ENCODE measurements at regions not wholly inside any gene's neighbourhood (a gene's known extent, or its start where the extent isn't known, plus 50 kb on each side); places are given as distances from the start of the nearest gene placed in this dataset.

DNA sequence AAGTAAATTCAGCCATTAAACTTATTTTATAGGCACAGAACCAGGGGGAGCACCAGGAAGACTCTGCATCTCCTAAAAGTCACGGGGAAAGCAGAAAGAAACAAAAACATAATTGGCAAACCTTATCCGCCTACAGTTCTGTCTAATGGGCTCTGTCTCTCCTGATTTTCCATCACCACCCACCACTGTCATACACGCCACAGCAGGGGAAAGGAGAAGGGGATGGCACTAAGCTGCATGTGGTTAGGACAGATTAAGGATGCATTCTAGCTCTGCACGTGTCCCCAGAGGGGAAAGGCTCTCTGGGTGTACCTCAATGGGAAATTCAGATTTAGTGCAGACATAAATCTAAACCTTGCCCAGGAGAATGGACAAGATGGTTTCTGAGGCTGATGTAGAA lies 359.8 kb downstream of the TMEM114 start:
- in situ Hi-C loops (cut with HindIII; ENCODE audit: low pct_unique_long_range_greater_than_20kb, low sequenced_read_pairs) = no loop called here
- DNase-seq (ENCODE audit: low read depth in 1 of 2, low spot score in 1 of 2) = no peak
- TF ChIP-seq JUND (IDR thresholded peaks at IDR 0.05; ENCODE audit: low read depth) = no peak

GRCh38 chr16:8229011-8229520 lies 361.2 kb downstream of the TMEM114 start:
- in situ Hi-C loops (cut with HindIII; ENCODE audit: low pct_unique_long_range_greater_than_20kb, low sequenced_read_pairs) = no loop called here
- no peak for DNase-seq (ENCODE audit: low read depth in 1 of 2, low spot score in 1 of 2)
- no peak for TF ChIP-seq JUND (IDR thresholded peaks at IDR 0.05; ENCODE audit: low read depth)

- no peak for DNase-seq (ENCODE audit: low read depth in 1 of 2, low spot score in 1 of 2)
- TF ChIP-seq JUND (IDR thresholded peaks at IDR 0.05; ENCODE audit: low read depth) = no peak
- in situ Hi-C loops (cut with HindIII; ENCODE audit: low pct_unique_long_range_greater_than_20kb, low sequenced_read_pairs) = no loop called here
These were observed 373.1 kb downstream of the TMEM114 start for GRCh38 chr16:8217201-8217600.

DNA sequence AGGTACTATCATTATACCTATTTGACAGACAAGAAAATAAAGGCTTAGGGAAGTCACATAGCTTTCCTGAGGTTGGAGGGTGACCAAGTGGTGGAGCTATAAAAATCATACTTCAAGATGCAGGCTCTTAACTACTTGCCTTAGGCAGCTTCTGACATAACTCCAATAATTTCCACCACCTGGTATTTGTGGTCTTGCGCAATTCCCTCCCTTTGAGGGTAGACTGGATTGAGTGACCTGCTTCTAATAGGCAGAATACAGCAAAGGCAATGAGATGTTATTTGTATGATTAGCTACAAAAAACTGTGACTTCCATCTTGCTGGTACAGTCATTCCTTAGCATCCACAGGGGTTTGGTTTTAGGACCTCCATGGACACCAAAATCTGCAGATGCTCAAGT lies 385.5 kb downstream of the TMEM114 start:
- in situ Hi-C loops (cut with HindIII; ENCODE audit: low pct_unique_long_range_greater_than_20kb, low sequenced_read_pairs) = no loop called here
- no peak for TF ChIP-seq JUND (IDR thresholded peaks at IDR 0.05; ENCODE audit: low read depth)
- DNase-seq (ENCODE audit: low read depth in 1 of 2, low spot score in 1 of 2) = no peak

DNA sequence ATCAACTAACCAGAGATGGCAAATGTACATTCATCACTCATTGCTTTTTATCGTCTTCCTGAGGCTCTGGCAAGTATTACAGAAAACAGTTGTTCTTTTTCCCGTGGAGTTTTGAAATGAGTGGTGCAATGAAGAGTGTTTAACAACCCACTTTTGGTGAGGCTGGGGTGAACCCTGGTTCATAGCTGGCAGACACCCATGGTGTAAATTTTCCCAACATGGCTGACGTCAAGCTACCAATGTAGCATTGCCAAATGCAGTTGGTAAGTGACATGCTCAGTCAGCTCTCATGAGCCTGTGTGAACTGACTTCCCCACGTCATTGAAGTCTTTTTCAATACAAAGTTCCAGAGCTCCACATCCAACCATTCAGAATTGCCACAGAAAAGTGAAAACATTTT lies 386.2 kb downstream of the TMEM114 start:
- no peak for DNase-seq (ENCODE audit: low read depth in 1 of 2, low spot score in 1 of 2)
- no peak for TF ChIP-seq JUND (IDR thresholded peaks at IDR 0.05; ENCODE audit: low read depth)
- in situ Hi-C loops (cut with HindIII; ENCODE audit: low pct_unique_long_range_greater_than_20kb, low sequenced_read_pairs) = no loop called here

DNA sequence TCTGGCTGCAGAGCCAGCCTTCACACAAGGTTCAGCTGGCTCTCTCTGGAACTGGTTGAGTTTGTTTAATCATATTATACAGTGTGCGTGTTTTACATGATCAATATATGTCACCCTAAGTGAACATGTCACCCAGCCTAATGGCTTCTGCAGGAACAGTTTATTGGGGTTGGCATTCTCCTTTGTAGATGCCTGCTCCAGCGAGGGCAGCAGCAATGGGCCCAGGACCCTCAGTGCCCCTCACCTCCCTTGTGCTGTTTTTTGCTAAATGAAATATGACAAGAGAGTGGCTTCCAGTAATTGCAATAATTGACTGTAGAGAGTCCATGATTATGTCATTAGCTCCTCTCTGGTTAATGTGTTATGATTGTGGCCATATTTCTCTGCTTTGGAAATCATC lies 387.2 kb downstream of the TMEM114 start:
- DNase-seq (ENCODE audit: low read depth in 1 of 2, low spot score in 1 of 2) = no peak
- in situ Hi-C loops (cut with HindIII; ENCODE audit: low pct_unique_long_range_greater_than_20kb, low sequenced_read_pairs) = no loop called here
- no peak for TF ChIP-seq JUND (IDR thresholded peaks at IDR 0.05; ENCODE audit: low read depth)

DNA sequence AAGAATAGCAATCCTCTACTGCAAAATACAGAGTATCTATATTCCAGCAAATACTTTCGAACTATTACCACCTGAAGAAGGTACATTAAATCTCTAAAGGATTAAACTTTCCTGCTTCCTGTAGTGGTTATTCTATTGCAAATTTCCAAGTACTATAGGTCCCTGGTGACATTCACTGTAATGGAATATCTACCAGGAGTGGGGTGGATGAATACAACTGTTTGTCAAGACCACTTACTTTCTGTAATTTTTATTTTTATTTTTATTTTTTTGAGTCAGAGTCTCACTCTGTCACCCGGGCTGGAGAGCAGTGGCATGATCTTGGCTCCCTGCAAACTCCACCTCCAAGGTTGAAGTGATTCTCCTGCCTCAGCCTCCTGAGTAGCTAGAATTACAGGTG lies 389.5 kb downstream of the TMEM114 start:
- TF ChIP-seq JUND (IDR thresholded peaks at IDR 0.05; ENCODE audit: low read depth) = no peak
- in situ Hi-C loops (cut with HindIII; ENCODE audit: low pct_unique_long_range_greater_than_20kb, low sequenced_read_pairs) = no loop called here
- no peak for DNase-seq (ENCODE audit: low read depth in 1 of 2, low spot score in 1 of 2)

- no peak for TF ChIP-seq JUND (IDR thresholded peaks at IDR 0.05; ENCODE audit: low read depth)
- in situ Hi-C loops (cut with HindIII; ENCODE audit: low pct_unique_long_range_greater_than_20kb, low sequenced_read_pairs) = no loop called here
- no peak for DNase-seq (ENCODE audit: low read depth in 1 of 2, low spot score in 1 of 2)
These were observed 390.9 kb downstream of the TMEM114 start for GRCh38 chr16:8199390-8199789.

DNA sequence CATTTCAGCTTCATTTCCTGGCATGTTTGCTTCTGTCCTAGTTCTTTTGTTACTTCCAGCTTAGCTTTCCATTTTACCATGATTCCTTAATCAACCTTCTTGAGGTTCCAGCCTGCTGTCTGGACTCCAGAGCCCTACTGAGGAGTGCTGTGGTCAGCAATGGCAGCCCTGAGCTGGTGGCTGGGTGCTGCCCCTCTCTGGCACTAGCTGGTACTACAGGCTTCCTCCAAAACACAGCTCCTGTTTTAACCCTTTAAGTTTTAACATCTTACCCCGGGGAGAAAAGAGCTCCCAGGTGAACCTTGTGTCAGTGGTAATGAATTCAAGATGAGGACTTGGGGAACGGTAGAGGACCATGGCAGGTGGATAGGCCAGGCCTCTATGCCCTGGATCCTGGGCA lies 395.5 kb downstream of the TMEM114 start:
- in situ Hi-C loops (cut with HindIII; ENCODE audit: low pct_unique_long_range_greater_than_20kb, low sequenced_read_pairs) = no loop called here
- no peak for DNase-seq (ENCODE audit: low read depth in 1 of 2, low spot score in 1 of 2)
- TF ChIP-seq JUND (IDR thresholded peaks at IDR 0.05; ENCODE audit: low read depth) = no peak

DNA sequence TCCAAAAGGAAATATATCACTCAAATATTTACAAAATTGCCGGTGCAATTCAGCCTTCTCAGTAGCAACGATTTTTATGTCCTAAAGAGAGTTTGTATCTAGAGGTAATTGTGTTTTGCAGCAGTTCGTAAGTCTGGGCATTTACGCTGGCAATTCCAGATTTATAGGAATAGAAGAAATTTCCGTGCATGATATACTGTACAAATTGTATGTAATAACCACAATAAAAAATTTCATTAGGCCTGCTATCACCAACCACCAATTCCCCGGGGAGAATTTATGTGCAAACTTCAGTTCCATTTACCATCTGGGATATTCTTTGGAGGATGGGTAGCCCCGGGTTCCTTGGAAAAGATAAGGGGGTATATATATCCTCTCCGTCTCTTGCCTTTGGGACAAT lies 401.5 kb downstream of the TMEM114 start:
- DNase-seq (ENCODE audit: low read depth in 1 of 2, low spot score in 1 of 2) = no peak
- no peak for TF ChIP-seq JUND (IDR thresholded peaks at IDR 0.05; ENCODE audit: low read depth)
- in situ Hi-C loops (cut with HindIII; ENCODE audit: low pct_unique_long_range_greater_than_20kb, low sequenced_read_pairs) = no loop called here

DNA sequence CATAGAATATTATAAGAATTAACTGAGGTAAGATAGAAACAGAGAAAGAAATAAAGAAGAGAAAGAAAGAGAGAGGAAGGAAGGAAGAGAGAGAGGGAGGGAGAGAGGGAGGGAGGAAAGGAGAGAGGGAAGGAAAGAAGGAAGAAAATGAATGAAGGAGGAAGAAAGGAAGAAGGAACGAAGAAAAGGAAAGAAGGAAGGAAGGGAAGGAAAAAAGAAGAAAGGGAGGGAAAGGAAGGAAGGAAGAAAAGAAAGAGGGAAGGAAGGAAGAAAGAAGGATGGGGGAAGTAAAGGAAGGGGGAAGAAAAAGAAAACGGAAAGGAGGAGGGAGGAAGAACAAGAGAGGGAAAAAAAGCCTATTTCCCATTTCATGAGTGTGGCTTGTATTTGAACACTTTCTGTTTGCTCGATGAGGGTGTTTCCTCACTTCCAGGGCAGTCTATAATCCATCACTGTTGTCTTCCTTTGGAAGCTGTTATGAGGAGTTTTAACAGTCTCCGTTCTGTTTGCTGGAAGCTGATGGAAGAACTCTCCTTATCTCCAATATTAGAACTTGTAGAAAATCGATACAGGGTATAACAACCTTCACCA lies 402.4 kb downstream of the TMEM114 start:
- DNase-seq (ENCODE audit: low read depth in 1 of 2, low spot score in 1 of 2) = no peak
- TF ChIP-seq JUND (IDR thresholded peaks at IDR 0.05; ENCODE audit: low read depth) = no peak
- in situ Hi-C loops (cut with HindIII; ENCODE audit: low pct_unique_long_range_greater_than_20kb, low sequenced_read_pairs) = no loop called here

DNA sequence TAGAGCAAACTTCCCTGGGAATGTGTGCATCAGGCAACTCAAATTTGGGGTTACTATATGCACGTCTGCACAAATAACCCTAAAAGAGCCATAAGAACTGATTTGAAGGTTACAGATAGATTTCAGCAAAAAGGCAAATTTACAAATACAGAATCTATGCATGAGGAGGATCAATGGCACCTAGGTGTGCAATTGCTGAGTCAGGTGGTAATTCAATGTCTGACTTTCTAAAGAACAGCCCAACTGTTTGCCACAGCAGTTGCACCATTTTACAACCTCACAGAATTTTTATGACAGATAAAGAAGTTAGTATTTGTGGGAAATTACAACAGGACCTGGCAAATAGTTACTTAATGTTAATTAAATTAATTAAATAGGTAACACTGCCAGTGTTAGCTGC lies 405.5 kb downstream of the TMEM114 start:
- TF ChIP-seq JUND (IDR thresholded peaks at IDR 0.05; ENCODE audit: low read depth) = no peak
- DNase-seq (ENCODE audit: low read depth in 1 of 2, low spot score in 1 of 2) = no peak
- in situ Hi-C loops (cut with HindIII; ENCODE audit: low pct_unique_long_range_greater_than_20kb, low sequenced_read_pairs) = no loop called here

DNA sequence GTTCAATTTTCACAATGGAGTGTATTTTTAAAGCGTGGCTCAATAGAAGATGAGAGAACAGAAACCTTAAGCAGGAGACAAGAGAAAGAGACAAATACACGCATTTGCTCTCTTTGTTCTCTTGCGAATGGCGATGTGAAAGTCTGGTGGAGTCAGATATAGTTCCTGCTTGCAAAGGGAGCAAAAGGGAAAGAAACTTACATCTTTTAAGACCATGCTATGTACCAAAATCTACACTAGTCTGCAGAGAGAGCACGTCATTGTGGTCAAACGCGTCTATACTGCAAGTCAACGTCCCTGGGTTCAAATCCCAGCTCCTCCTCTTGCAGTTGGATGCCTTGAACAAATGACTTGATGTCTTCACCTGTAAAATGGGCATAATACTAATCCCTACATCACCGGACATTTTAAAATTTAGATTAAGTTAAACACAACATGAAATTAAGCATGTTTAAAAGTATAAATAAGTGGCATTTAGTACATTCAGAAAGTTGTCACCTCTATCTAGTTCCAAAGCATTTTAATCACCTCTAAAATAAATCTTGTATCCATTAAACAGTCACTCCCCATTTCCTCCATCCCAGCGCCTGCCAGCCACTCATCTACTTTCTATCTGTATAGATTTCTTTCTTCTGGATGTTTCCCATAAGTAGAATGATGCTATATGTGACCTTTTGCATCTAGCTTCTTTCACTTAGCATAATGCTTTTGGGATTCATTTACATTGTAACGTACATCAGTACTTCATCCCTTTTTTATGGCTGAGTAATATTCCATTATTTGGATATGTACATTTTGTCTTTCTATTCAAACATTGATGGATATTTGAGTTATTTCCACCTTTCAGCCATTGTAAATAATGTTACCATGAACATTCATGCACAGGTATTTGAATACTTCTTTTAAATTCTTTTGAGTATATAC lies 406.9 kb downstream of the TMEM114 start:
- in situ Hi-C loops (cut with HindIII; ENCODE audit: low pct_unique_long_range_greater_than_20kb, low sequenced_read_pairs) = no loop called here
- DNase-seq (ENCODE audit: low read depth in 1 of 2, low spot score in 1 of 2) = no peak
- no peak for TF ChIP-seq JUND (IDR thresholded peaks at IDR 0.05; ENCODE audit: low read depth)
